Dedifferentiated amniotic fluid mesenchymal stem cell (primary cell): ENCODE measurements at regions not wholly inside any gene's neighbourhood (a gene's known extent, or its start where the extent isn't known, plus 50 kb on each side); places are given as distances from the start of the nearest gene placed in this dataset.
"Not testable (repeated sequence)": the region's sequence is repeated elsewhere in the genome, so short reads cannot be mapped to it uniquely, and the experiment has no call there.

Experiments
- DNase-seq: peaks from one replicate; pipeline ENCODE4 v3.0.0-alpha.2; 2016; ENCODE audit errors: extremely low spot score

DNA sequence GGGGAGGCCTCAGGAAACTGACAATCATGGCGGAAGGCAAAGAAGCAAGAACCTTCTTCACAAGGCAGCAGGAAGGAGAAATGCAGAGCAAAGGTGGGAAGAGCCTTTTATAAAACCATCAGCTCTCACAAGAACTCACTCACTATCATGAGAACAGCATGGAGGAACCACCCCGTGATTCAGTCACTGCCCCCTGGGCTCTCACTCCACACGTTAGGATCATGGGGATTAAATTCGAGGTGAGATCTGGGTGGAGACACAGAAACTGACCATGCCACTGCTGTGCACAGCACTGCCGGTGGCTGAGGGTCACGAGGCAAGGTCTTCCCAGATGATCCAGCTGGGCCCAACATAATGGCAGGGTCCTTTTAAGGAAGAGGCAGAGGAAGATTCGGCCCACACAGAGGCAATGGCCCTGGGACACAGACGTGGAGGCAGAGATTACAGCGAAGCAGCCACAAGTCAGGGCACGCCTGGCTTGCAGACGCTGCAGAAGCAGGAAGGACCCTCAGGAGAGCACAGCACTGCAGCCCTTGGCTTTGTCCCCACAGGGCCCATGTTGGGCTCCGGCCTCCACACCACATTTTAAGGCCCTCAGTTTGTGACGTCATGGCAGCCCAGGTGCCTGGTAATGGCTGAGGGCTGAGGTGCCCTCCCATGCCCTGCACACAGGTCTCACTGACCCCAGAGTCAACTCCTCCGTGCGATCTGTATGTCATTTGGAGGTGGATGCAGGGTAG is 160.8 kb downstream of the LAT start:
- not testable (repeated sequence) for DNase-seq

DNA sequence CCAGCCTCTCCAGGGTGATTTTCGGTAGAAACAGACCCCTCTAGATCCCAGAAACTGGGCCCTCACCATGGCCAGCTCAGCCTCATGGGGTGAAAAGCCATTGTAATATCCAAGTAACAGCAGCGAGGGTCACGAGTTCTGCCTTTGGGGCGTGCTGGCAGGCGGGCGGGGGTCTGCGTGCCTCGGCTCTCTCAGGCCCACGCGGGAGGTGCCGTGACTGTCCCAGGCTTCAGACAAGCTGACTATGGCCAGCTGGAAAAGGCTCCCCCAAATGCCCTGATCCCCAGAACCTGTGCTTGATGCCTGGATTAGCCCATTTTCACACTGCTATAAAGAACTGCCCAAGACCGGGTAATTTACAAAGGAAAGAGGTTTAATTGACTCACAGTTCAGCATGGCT is 160.2 kb downstream of the LAT start:
- not testable (repeated sequence) for DNase-seq

DNA sequence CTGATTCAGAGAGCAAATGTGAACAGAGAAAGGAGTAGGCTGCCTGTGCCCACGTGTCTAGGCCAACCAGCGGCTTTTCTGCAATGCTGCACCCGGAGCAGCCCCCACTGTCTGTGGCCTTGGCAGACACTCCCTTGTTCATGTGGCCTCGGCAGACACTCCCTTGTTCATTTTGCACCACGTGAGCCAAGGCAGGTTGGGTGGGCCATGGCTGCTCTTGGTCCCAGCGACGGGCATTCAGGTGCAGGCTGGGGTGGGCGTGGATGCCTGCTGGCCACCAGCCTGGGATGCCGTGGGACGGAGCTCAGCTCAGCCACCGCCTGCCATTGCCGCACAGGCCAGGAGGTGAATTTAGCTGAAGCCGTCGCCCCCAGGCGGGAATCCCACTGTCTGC is 159.8 kb downstream of the LAT start:
- not testable (repeated sequence) for DNase-seq

DNA sequence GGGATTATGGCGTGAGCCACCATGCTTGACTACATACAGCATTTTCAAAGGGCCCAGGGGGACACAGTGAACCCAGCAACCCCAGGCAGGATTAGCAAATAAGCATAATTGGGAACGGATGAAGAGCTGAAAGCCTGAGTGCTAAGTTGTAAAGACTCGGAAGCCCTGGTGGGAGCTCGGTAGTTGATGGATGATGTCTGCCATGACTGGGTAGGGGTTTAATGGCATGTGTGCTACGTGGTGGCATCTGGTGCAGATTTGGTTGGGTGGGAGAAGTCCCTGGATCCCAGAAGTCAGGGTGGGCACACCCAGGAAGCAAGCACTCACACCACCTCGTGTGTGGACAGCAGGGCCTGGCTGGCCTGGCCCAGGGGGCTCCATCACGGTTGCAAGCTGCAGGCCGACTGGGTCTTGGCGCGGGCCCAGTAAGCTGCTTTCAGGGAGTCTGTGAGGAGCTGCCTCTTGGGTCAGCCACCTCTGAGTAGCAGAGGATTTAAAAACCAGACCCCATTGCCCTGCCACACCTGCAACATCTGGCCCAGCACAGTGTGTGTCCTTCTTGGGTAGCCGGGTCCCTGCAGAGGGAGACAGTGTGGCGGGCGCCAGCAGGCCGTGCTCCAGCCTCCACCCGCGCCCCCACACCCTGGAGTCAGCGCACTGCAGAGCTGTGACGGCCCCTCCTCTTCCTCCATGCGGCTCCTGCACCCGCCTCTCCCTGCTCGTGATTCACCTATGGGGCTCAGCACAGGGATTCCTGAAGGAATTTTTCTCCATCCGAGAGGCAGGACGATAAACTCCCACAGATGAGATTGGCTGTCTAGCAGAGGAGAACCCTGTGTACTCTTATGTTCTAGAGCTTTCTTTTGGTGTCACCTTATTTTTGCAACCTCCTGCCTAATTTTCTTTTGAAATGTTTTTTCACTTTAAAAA is 159.2 kb downstream of the LAT start:
- not testable (repeated sequence) for DNase-seq

DNA sequence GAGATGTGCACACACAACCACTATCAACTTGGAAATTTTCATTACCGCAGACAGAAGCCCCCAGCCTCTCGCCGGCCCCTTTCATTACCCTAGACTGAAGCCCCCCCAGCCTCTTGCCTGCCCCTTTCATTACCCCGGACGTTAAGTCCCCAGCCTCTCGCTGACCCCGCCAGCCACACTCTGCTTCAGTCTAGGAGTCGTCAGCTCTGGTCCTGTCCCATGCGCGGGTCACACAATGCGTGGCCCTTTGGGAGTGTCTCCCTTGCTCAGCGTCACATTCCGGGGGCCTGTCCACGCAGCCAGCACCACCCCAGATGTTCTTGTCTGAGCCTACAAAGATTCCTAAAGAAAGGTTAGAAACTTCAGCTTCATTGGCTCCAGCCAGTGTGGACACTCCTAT is 157.7 kb downstream of the LAT start:
- not testable (repeated sequence) for DNase-seq

DNA sequence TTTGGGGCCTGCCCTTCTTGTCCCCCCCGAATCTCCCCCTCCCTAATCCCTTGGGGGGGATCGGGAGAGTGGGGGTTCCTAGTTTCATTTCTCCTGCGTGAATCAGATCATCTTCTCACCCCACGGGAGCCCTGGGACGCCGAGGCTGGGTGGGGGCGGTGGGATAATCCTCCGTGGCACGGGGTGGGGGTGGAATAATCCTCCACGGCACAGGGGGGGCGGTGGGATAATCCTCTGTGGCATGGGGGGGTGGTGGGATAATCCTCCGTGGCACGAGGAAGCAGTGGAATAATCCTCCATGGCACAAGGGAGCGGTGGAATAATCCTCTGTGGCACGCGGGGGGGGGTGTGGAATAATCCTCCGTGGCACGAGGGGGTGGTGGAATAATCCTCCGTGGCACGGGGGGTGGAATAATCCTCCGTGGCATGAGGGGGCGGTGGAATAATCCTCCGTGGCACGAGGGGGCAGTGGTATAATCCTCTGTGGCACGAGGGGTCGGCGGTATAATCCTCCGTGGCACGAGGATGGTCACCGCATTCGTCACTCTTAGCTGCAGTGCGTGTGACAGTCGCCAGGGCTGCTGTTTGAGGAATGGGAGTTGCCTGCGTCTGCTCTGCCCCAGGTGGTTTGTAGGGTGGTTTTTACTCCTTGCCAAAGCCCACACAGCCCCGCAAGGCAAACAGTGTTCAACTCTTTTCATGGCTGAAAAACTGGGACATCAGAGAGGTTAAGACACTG is 156.9 kb downstream of the LAT start:
- no peak for DNase-seq

DNA sequence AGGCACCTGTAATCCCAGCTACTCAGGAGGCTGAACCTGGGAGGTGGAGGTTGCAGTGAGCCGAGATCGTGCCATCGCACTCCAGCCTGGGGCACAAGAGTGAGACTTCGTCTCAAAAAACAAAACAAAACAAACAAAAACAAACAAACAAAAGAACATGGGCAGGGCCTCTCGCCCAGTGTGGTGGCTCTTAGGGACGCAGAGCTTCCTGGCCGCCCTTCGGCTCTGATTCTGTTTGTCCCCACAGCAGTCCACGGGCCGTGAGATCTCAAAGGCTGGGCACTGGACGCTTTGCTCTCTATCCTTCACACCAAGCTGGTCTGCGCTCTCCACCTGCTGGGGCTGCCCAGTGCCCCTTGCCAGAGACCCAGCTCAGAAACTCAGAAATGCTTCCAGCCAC is 156.3 kb downstream of the LAT start:
- not testable (repeated sequence) for DNase-seq

DNA sequence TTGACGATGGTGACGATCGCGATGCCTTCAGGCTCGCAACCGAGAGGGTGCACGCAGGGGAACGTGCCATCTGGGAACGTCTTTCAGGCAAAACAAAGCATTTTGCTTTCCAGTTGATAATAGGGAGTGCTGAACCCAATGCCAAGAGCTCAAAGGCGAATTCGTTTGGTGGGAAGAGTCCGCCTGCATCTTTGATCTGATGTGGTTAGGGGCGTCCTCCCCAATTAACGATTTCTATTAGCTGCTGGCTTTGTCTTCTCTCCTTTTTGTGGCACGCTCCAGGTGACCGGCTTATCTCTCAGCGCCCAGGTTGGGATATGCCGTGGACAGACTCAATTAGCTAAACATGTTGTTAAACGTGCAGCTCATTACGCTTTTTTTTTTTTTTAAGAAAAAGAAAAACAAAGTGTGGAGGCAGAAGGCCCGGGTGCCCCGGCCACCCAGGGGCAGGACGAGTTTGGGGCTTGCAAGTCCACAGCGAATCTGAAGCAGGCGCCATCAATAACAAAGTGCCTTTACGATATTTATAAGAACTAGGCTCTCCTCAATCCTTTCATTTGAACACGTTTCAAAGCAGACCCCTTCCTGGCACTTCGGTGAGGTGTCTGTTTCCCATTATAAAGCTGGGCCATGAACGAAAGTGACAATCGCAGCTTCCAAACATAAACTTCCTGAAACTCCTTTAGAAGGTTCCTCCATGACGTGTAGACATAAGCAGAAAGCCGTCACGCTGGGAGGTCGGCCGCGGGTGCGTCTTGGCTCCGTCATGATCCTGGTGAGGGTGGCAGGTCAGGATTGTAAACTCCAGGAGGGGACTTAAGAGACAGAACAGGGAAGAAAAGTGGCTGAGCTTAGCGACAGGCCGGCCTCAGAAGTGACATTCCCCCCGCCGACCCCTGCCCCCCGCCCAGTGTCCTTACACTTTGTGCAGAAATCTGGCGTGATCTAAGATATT is 155.3 kb downstream of the LAT start:
- not testable (repeated sequence) for DNase-seq

DNA sequence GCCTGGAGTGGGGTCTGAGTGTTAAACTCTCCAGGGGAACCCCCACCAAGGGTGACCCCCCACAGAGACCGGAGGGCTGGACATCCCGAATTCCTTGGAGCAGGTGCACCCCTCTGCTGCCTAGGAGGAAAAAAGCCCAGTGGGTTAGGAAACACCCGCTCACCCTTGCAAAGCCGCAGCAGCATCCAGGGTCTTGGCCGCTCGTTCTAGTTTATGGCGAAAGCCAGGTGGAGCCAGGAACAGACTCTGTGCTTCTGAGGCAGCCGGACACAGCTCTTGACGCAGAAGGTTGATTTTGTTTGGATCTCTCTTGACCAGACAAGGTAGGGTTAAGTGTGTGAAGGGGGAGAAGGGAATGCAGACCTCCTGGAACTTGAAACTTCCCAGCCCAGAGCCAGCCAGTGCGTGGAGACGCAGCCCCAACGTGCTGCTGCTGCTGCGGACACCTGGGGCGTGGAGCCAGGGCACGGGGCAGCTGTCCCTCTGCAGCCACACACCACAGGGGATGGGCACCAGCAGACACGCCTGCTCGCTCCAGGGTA is 154.5 kb downstream of the LAT start:
- DNase-seq = no peak

DNA sequence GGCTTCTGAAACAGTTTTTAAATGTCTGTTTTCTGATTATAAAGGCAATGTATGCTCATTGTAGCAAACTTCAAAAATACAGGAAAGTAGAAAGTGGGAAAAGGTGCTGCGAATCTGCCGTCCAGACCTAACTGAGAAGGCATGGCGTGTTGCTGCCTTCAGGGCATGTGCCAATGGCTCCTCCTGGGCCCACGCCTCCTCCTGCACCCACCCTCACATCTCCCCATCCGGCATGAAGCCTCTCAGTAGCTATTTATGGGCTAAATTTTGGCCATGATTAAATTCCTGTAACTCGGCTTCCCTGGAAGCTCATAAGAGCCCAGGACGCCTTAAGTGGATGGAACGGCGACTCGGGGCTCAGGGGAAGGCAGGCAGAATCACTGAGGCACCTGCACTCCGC is 153.8 kb downstream of the LAT start:
- DNase-seq = not testable (repeated sequence)

DNA sequence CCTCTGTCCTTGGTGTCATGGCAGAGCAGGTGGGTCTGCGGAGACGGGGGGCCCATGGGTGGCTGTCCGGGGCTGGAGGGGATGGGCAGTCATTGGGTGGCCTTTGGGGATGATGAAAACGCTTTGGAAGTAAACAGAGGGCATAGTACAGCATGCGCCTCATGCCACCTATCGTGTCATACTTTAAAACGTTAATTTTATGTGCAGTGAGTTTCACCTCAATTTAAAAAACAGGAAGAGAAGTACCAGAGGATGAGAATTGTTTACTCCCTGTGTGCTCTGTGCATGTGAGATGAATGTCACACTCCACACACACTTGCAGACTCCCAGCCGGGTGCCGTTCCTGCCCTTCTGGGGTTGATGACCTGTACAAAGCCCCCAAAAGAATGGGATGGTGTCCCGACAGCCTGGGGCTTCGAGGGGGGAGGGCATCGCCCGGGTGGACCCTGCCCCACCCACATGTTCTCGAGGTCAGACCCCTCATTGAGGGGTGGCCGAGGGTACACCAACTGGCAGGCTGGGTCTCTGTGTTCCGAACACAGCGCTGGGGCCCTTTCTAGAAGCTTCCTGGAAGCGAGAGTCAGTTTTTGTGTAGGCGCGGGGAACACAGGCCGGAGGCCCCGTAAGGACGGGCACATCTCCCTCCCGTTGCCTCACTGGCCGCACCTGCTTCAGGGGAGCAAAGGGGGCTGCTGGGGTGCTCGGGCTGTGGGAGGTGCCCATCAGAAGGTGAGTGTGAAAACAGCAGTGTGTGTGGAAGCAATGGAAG is 153.2 kb downstream of the LAT start:
- DNase-seq = not testable (repeated sequence)

DNA sequence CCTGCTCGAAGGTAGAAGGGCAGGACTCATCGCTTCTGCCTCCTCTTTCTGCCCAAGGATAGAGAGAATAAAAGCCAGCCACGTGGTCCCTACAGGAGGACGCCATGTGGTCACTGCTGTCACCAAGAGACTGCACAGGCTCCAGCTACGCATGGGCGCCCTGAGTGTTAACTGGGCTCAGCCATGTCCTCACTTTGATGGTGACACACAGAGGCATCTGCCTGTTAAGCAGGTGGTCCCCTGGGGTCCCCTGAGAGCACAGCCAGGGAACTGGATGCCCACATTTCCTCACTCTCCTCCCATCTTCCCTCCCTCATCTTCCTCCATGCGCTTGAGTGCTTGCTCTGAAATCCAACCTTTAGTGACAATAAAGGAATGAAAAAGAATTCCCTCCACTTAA is 152.6 kb downstream of the LAT start:
- DNase-seq = not testable (repeated sequence)

DNA sequence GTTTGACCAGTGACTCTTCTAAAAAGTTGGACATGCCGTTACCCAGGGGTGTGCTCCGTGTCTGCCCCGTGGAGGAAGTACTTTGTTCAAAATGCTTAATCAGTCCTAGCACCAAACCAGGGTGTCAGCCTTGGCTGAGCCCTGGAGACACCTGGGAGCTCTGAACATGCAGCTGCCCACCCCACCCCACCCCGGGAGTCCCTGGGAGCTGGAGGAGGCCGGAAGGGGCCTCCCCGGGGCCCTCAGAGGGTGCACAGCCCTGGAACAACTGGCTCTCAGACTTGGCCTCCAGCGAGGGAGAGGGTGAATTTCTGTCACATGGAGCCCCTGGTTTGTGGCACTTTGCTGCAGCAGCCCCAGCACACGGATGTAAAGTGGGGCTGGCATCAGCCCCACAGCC is 152.1 kb downstream of the LAT start:
- not testable (repeated sequence) for DNase-seq

DNA sequence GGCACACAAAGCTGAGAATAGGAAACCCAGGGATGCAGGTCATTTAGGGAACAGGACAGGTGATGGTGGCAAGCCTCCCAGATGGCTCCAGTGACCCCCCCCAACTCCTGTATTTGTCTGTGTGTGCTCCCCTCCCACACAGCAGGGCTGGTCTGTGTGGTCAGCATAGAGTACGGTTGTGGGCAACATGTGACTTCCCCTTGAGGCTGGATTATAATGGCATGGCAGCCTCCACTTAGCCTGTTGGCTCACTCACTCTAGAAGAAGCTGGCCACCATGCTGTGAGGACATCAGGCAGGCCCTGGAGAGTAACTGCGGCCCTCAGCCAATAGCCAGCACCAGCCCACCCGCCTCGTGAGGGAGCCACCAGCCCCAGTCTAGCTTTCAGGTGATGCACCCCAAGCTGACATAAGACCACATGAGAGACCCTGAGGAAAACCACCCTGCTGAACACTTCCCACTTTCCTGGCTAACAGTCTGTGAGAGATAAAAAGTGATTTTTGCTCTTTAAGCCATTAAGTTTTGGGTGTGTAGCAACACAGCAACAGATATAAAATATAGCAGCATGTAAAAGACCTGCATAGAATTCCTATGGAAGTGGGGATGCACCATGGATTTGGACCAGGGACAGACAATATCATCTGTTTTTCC is 151.3 kb downstream of the LAT start:
- not testable (repeated sequence) for DNase-seq

DNA sequence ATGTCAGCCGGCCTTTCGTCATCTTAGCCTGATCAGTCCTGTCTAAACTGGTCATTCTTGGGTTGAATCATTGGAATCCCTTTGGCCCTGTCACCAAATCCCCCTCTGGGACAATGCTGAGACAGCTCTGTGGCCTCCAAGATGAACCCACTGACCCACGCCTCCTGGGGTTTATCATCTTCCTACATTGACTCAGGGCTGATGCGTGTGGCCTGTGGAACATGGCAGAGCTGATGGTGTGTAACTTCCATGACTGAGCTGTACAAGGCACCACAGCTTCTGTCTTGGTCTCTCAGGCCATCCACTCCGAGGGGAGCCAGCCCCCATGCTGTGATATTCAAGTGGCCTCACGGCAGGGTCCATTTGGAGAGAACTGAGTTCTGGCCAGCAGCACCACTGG is 150.2 kb downstream of the LAT start:
- not testable (repeated sequence) for DNase-seq

DNA sequence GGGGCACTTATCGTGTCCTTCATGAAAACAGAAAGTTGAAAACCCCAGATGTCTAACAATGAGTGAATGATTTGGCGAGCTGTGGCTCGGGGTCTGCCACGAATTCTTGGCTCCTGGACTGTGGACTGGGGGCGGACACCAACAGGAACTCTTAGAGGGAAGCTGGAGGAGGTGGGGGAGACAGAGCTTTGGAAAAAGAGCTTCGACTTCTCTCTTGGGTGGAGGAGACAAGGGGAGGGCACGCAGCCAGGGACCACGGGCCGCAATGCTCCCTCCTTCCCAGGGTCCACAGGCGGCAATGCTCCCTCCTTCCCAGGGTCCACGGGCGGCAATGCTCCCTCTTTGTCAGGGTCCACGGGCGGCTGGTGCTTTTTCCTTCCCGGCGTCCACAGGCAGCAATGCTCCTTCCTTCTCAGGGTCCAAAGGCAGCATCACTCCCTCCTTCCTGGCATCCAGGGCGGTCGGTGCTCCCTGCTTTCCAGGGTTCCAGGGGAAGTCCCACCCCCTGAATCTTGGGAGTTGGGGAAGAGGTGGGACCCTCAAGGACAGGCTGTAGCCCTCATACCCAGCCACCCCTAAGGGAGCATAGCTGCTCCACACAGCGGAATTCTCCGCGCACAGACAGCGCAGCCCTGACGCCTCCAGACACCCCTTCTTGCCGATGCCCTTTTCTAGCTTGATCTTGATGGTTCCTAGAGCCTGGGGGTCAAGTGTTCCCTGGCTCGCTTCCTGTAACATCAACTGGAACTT is 149.0 kb downstream of the LAT start:
- DNase-seq = not testable (repeated sequence)

DNA sequence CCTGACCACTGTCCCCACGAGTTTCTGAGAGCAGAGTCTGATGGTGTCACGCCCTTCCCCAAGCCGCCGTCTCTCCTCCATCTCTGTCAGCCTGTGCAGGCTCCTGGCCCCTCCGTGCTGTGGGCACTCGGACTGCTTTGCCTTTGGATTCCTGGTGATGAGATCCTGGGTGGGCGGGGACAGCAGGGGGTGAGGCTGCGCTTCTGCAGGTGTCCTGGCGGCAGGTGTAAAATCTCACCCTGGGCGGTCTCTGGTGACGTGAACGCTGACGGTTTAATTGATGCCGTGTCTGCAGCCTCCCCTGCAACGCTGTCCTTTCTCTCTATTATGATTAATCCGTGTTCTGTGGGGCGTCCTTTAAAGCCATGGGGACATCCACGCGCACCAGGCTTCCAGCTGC is 148.0 kb downstream of the LAT start:
- not testable (repeated sequence) for DNase-seq

DNA sequence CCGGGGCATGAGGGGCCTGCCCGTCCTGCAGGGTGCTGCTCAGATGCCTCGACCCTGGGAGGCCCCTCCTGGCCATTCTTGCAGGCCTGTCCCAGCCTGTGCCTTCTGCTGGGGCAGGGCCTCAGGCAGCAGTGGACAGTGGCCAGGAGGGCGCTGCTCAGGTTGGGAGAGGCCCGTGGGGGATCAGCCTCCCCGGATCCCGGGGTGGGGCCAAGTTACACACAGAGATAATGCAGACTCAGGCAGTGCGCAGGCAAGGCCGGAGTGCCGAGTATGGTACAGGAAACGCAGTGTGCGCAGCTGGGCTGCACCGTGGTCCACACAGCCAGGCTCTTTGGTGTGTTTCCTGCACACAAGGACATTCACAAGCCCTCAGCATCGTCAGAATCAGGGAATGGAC is 147.6 kb downstream of the LAT start:
- not testable (repeated sequence) for DNase-seq
